ENCODE measurements at regions not wholly inside any gene's neighbourhood (a gene's known extent, or its start where the extent isn't known, plus 50 kb on each side); places are given as distances from the start of the nearest gene placed in this dataset.

DNA sequence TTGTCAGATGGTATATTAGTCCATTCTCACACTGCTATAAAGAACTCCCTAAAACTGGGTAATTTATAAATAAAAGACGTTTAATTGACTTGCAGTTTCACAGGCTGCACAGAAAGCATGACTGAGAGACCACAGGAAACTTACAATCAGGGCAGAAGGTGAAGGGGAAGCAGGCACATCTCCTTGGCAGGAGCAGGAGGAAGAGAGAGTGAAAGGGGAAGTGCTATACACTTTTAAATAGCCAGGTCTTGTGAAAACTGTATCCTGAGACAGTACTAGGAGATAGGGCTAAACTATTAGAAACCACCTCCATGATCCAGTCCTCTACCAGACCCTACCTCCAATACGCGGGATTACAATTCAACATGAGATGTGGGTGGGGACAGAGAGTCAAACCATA, 193.9 kb upstream of the KCNG1 start:
- TF ChIP-seq, protein P1, sequence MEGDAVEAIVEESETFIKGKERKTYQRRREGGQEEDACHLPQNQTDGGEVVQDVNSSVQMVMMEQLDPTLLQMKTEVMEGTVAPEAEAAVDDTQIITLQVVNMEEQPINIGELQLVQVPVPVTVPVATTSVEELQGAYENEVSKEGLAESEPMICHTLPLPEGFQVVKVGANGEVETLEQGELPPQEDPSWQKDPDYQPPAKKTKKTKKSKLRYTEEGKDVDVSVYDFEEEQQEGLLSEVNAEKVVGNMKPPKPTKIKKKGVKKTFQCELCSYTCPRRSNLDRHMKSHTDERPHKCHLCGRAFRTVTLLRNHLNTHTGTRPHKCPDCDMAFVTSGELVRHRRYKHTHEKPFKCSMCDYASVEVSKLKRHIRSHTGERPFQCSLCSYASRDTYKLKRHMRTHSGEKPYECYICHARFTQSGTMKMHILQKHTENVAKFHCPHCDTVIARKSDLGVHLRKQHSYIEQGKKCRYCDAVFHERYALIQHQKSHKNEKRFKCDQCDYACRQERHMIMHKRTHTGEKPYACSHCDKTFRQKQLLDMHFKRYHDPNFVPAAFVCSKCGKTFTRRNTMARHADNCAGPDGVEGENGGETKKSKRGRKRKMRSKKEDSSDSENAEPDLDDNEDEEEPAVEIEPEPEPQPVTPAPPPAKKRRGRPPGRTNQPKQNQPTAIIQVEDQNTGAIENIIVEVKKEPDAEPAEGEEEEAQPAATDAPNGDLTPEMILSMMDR (IDR thresholded peaks at IDR 0.05), result no peak
- TF ChIP-seq POLR2A (IDR thresholded peaks at IDR 0.05; ENCODE audit: low read depth), result no peak

All from esophagus muscularis mucosa (tissue), 3 donors.